GM12892 (cell line): ENCODE measurements at regions not wholly inside any gene's neighbourhood (a gene's known extent, or its start where the extent isn't known, plus 50 kb on each side); places are given as distances from the start of the nearest gene placed in this dataset.

ENCODE experiments used
- POLR2AphosphoS5 ChIP-seq: IDR thresholded peaks from 2 replicates; pipeline ENCODE4 v1.6.1; 2011; ENCODE audit warnings: low read depth, low read length, control low read depth
- TAF1 ChIP-seq: IDR thresholded peaks from 2 replicates; pipeline ENCODE4 v1.6.1; 2011; ENCODE audit warnings: low read depth, mild to moderate bottlenecking, control low read depth, low read length, borderline replicate concordance

DNA sequence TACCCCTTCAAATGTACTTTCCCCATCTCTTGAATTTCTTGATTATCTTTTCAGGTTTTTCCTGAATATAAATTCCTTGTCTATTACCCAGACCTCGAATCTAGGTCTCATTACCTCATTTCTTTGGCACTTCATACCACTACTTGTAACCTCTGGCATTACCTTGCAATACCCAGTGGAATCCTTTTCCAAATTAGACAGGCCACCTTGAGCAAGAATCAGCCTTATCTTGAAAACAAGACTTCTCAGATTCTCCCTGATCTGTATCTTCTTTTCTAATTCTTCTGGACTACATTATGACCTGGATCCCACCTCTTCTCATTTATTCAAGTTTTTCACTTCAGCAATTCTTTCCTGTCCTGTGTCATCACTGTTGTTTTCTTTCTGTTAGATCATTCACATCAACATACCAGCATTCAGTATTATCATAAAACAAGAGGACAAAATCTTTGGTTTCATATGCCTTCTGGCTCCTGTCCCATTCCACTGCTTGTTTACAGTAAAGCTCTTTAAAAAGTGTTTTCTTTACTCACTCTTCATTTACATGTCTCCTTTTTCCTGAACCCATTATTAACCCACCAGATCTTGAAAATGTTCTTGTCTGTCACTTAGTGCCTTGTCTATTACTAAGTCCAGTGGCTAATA lies 275.6 kb upstream of the HS3ST1 start:
- TF ChIP-seq TAF1 (no peak), POLR2AphosphoS5 (no peak)
